Right atrium auricular region (tissue), 2 donors: ENCODE measurements at regions not wholly inside any gene's neighbourhood (a gene's known extent, or its start where the extent isn't known, plus 50 kb on each side); places are given as distances from the start of the nearest gene placed in this dataset.
"Not testable (repeated sequence)": the region's sequence is repeated elsewhere in the genome, so short reads cannot be mapped to it uniquely, and the experiment has no call there.

Experiments
- DNase-seq: peaks from one replicate; pipeline ENCODE4 v3.0.0-alpha.2; 2019; ENCODE audit warnings: low spot score
- H3K27ac ChIP-seq, 2 donors: fragments of 200-600 bp; sonication (generic); 1 replicate in 1 of 2; 2 replicates in 1 of 2; pipeline ENCODE4 v1.5.1; 2016 to 2019
- H3K27me3 ChIP-seq, 2 donors: fragments of 200-600 bp; sonication (generic); one replicate each; pipeline versions ENCODE4 v1.5.1 to v1.6.0; 2017 to 2019
- H3K36me3 ChIP-seq: fragments of 200-600 bp; sonication (generic); one replicate; pipeline ENCODE4 v1.5.1; 2016
- H3K4me1 ChIP-seq, 2 donors: fragments of 200-600 bp; sonication (generic); one replicate each; pipeline versions ENCODE4 v1.5.1 to v1.6.0; 2017 to 2019
- H3K4me3 ChIP-seq, 2 donors: fragments of 200-600 bp; sonication (generic); 1 replicate in 1 of 2; 2 replicates in 1 of 2; pipeline ENCODE4 v1.5.1; 2017 to 2019; ENCODE audit warnings: mild to moderate bottlenecking in 1 of 2, moderate library complexity in 1 of 2
- H3K9me3 ChIP-seq, 2 donors: fragments of 200-600 bp; sonication (generic); one replicate each; pipeline ENCODE4 v1.5.1; 2019
- CTCF ChIP-seq, 2 donors: fragments of 200-600 bp; sonication (generic); IDR thresholded peaks; one replicate each; pipeline ENCODE4 v1.5.1; 2019; ENCODE audit warnings: antibody characterized with exemption in 2 of 2

DNA sequence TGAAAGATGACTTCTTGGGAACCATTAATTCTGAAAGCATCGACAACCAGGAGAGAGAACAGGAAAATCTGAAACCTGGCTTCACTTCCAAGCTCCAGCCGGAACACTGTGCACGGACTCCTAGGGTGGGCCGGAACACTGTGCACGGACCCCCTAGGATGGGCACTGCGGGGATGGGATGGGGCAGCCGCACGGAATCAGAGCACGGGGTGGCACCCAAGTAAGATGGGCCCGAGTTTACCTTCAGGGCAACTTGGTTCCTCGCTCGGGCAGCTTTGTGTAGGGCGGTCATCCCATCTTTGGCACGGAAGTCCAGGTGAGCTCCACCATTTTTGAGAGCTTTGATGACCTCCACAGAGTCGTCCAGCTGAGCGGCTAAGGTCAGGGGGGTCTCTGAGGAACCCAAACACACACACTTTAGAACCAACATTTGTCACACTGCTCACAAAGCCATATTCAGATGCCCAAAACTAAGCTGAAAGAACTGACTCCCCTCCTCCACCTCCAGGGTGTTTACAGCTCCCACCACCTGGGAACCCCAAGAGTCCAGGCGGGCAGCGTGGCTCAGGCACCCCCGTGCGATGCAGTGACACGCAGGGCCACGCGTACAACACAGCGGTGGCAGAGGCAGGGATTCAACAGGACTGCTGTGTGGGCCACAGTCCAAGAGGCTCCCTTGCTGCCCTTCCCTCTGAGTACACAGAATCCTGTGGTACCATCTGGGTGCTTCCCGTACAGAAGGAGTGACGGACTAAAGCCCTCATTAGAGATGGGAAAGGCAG is 157.9 kb downstream of the SHANK2 start:
- H3K27ac ChIP-seq = no peak overlapping the region
- TF ChIP-seq CTCF (IDR thresholded peaks at IDR 0.05) = no peak
- DNase-seq = no peak
- no peaks in the 10 kb centered on the region for H3K27me3 ChIP-seq
- H3K9me3 ChIP-seq = no peaks in the 10 kb centered on the region
- H3K4me1 ChIP-seq = no peaks in the 10 kb centered on the region
- H3K4me3 ChIP-seq = no peak overlapping the region
- H3K36me3 ChIP-seq = no peaks in the 10 kb centered on the region

- TF ChIP-seq CTCF (IDR thresholded peaks at IDR 0.05) = no peak
- no peak for DNase-seq
These were observed 158.6 kb downstream of the SHANK2 start for GRCh38 chr11:71093783-71094182.

DNA sequence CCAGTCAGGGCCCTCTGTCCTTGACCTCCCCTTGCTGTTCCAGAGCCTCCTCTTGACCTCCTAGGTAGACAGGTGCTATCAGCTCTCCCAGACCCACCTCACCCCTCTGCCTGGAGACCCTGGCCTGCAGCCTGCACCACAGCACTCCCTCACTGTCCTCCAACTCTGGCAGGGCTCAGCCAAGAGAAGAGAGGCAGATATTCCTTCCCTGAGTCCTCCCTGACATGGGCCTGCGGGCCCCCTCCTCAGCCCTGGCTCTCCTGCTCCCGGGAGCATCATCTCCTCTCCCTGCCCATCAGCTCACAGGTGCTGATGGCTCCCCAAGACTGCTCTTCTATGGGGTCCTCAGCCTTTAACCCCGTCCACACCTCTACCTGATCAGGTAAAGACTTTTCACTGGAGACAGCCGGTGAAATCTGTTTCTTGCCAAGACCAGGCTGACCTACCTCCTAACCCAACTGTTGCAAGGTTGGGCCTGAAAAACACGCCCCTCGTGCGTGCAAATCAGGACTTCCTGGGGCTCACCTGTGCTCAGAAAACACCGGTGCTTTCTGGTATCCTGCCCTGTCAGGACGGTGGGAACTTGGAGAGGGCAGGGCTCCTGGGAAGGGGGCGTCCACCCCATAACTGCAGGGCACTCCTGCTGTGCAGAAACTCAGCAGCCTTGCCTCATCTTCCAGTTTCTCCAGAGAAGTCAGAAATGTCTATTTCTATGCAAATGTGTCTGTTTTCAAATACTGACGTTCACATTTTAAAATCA is 160.7 kb downstream of the SHANK2 start:
- no peak for DNase-seq
- Histone ChIP-seq H3K36me3 (no peaks in the 10 kb centered on the region), H3K4me3 (no peak overlapping the region), H3K27ac (no peak overlapping the region), H3K27me3 (no peaks in the 10 kb centered on the region), H3K9me3 (no peaks in the 10 kb centered on the region), H3K4me1 (no peaks in the 10 kb centered on the region)
- no peak for TF ChIP-seq CTCF (IDR thresholded peaks at IDR 0.05)

More at GRCh38 chr11:71093783-71094182, 158.6 kb downstream of the SHANK2 start:
- Histone ChIP-seq H3K4me1 (no peaks in the 10 kb centered on the region), H3K4me3 (no peak overlapping the region), H3K36me3 (no peaks in the 10 kb centered on the region), H3K9me3 (no peaks in the 10 kb centered on the region), H3K27me3 (no peaks in the 10 kb centered on the region), H3K27ac (no peak overlapping the region)

DNA sequence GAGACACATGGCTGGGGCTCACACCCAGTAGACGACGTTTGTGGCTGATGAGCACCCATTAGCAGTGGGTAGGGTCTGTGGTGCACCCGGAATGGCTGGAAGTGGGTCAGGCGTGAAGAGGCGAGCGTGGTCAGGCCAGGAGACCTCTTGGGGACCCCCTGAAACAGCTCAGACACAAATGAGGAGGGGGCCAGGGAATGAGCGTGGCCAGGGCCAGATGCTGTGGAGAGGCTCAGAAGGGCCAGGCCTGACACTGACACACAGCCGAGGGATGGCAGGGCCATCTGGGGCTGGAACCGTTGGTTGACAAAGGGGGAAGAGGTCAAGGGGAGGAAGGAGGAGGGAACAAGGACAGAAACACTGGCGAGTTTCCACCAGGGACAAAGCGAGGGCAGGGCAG is 162.8 kb downstream of the SHANK2 start:
- DNase-seq = no peak
- TF ChIP-seq CTCF (IDR thresholded peaks at IDR 0.05) = no peak
- Histone ChIP-seq H3K27me3 (no peaks in the 10 kb centered on the region), H3K4me3 (no peak overlapping the region), H3K9me3 (no peaks in the 10 kb centered on the region), H3K4me1 (no peaks in the 10 kb centered on the region), H3K27ac (no peak overlapping the region), H3K36me3 (no peaks in the 10 kb centered on the region)

- H3K4me3 ChIP-seq, H3K27ac ChIP-seq, DNase-seq, H3K9me3 ChIP-seq, H3K27me3 ChIP-seq, H3K4me1 ChIP-seq, H3K36me3 ChIP-seq: not testable (repeated sequence)
These were observed 163.8 kb downstream of the SHANK2 start for GRCh38 chr11:71088314-71089215.
